Stimulated activated naive CD8-positive, alpha-beta T cell treated with anti-CD3 and anti-CD28 coated beads, Interleukin-15, Interleukin-2, amounts not matched to agents 100 U/mL and 50 U/mL, for 24 hours (primary cell): ENCODE measurements at regions not wholly inside any gene's neighbourhood (a gene's known extent, or its start where the extent isn't known, plus 50 kb on each side); places are given as distances from the start of the nearest gene placed in this dataset.

Experiments used
- ATAC-seq: fragments of 150-1000 bp; cut with Tn5 transposase; one replicate; pipeline ENCODE4 v1.10.0; 2021
- DNase-seq: peaks from one replicate; pipeline ENCODE4 v3.0.0; 2021

DNA sequence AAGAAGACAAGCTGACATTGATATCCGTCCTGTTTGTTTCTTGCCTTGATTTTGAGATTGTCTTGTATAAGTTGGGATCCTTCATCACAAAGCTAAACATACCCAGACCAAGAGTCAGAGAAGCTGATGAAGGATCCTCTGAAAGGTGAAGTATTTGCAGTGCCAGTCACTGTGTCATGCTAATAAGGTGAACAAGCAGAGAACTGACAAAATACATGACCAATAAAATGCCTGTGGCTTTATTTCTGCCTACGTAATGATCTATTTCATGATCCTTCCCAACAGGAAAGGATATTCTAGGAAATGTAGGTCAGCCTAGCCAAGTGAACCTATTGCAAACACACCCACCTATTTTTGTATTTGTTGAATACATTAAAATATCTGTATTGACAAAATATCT is 351.3 kb upstream of the CDH9 start:
- ATAC-seq (no peak), DNase-seq (no peak)

DNA sequence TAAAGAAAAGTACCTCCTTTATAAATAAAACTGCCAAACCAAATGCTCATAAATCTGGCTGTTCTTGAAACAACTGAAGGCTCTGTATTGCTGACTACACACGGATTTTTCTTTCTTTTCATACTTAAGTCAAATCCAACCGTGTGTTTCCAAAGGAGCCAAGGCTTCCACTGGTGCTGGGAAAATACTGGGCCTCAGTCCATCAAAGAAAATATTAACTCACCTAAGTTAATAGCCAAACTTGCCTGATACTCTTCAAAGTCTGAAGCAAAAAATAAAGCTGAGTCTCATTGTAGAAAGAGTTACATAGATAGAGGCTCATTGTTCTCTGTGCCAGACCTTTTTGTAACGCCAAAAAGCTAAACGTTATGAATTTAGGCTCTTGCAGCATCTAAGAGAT is 350.4 kb upstream of the CDH9 start:
- no peak for DNase-seq
- ATAC-seq: no peak

DNA sequence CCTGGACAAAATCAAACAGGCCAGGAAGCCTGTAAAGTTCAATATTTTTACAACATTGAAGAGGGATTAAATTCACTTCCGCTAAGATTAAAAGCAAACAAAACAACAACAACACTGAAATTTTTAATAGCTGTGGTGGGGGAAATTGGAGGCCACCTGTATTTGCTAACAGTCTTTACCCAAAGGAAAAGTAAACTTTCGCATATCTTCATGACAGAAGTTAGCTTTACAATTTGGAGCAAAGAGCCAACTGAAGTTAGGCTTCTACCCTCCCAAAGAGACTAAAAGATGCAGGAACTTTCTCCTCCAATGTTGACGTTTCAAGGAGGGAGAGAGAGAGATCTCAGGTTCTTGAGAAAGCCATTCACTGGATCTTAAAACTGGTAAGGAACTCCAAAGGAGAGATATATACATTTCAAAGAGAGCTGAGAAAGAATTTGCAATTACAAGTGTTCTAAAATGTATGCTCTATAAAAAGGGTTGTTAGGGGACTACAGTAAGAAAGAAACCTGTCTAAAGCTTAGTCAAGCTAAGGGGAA is 349.2 kb upstream of the CDH9 start:
- ATAC-seq (no peak), DNase-seq (no peak)

DNA sequence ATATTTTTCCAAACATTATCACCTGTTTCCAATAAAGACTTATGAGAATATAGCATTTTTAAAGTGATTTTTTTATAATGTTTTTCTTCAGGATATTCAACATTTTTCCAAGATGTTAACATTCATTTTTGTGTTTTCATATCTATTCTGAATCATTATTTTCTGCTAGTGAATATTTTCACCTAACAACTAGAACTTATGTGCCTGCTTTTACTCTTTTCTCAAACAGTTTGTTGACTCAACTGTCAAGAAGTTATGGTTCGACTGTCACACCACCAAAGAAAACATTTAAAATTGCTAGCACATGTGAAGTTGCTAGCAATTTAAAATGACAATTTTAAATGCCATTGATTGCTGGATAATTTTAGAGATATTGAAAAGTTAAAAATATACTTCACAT is 343.3 kb upstream of the CDH9 start:
- DNase-seq: no peak
- no peak for ATAC-seq

DNA sequence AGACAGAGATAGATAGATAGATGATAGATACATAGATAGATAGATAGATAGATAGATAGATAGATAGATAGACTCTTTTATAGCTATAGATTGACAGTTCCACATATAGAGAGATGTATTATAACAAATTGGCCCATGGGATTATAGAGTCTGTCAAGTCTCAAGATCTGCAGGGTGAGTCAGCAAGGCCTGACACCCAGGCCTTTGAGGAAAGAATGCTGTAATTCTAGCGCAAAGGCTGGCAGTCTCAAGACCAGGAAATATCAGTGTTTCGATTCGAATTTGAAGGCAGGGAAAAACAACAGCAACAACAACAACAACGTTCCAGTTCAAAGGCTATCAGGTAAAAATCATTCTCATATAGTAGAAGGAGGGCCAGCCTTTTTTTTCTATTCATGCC is 339.2 kb upstream of the CDH9 start:
- no peak for ATAC-seq
- DNase-seq: no peak

DNA sequence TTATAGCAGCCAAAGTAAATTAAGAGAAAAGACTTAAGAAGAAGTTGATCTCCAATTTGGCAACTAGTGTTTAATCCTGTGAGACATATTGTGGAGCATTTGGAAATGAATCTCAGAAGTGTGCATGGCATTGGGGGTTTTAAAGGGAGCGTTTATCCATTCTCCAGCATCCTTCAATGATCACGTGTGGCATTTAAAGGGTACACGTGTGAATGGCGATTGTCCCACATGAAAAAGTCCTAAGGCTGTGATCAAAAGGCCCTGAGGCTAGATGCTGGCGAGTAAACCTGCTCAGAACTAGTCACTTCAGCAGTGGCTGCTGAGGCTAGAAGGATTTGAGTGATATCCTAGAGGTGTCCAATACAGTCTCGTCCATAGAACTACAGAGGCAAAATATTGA is 315.6 kb upstream of the CDH9 start:
- DNase-seq: no peak
- no peak for ATAC-seq

DNA sequence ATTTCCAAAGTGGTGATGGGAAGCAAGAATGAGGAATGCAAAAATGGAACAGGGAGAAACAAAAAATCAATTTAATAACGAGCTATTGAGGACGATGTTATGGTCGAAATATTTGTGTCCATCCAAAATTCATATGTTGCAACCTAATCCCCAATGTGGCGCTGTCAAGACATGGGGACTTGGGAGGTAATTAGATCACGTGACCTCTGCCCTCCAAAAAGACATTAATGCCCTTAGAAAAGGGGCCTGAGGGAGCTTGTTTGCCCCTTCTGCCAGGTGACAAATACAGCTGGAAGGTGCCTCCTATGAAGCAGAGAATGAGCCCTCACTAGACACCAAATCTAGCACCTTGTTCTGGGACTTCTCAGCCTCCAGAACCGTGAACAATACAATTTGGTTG is 315.2 kb upstream of the CDH9 start:
- DNase-seq: no peak

DNA sequence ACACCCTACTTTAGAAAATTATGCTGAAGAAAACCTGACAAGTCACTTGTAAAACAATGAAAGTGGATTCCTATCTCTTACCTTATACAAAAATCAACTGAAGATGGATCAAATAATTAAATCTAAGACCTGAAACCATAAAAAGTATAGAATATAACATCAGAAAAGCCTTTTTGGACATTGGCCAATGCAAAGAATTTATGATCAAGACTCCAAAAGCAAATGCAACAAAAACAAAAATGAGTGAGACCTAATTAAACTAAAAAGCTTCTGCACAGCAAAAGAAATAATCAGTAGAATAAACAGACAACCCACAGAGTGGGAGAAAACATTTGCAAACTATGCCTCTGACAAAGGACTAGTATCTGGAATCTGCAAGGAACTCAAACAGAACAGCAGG is 303.0 kb upstream of the CDH9 start:
- ATAC-seq (no peak), DNase-seq (no peak)

More for the DNA sequence above, 315.2 kb upstream of the CDH9 start:
- no peak for ATAC-seq

DNA sequence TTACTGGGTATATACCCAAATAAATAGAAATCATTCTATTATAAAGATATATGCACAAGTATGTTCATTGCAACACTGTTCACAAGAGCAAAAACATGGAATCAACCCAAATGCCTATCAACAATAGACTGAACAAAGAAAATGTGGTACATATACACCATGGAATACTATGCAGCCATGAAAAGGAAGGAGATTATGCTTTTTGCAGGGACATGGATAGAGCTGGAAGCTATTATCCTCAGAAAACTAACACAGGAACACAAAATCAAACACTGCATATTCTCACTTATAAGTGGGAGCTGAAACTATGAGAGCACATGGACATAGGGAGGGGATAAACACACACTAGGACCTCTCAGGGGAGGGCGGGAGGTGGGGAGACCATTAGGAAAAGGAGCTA is 298.4 kb upstream of the CDH9 start:
- DNase-seq (no peak), ATAC-seq (no peak)

DNA sequence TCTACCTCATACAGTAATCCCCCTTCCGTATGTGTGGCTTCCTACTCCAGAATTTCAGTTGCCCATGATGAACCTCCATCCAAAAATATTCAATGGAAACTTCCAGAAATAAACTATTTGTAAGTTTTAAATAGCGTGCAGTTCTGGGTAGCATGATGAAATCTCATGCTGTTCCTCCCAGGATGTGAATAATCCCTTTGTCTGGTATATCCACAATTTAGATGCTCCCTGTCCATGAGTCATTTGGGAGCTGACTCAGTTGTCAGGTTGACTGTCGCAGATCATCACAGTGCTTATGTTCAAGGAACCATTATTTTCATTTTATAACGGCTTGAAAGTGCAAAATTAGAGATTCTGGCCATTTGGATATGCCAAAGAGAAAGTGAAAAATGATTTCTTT is 290.1 kb upstream of the CDH9 start:
- ATAC-seq: no peak
- no peak for DNase-seq

DNA sequence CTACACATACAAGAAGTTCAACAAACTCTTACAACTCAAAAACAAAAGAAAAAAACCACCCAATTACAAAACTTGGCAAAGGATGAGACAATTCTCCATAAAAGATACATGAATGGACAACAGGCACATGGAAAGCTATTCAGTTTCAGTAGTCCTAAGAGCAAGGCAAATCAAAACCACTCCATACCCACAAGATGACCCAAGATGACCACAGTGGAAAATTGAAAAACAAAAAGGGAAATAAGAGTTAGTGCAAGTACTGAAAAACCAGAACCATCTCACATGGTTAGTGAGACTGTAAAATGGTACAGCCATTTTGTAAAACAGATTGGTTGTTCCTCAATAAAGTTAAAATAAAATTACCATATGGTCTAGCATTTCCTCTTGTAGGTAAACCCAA is 287.1 kb upstream of the CDH9 start:
- ATAC-seq (no peak), DNase-seq (no peak)

DNA sequence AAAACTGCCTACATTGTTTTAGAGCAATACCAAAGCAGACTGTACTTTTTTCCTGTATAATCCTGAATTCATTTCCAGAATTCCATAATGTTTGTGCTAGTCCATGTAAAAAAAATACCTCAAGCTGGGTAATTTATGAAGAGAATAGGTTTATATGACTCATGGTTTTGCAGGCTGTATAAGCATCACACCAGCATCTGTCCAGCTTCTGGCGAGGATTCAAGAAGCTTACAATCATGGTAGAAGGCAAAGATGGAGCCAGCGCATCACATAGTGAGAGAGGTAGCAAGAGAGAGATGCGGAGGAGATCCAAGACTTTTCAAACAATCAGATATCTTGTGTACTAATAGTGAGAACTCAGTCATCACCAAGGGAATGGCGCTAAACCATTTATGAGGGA is 280.3 kb upstream of the CDH9 start:
- ATAC-seq (no peak), DNase-seq (no peak)

DNA sequence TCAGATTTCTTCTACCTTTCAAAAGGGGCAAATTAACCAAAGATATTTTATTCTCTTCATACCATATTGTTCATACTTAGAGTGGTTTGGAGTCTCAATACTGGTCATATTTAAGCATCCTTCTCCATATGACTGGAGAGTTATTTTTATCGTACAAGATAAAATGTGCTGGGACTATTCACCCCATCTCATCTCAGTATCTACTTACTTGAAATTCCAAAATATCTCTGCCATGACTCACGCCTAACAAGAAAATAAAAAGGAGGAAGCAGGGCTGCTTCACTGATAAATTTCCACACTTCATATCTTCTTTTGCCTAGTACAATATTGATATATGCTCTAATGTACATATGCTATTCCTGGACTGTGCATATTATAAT is 277.9 kb upstream of the CDH9 start:
- no peak for ATAC-seq
- DNase-seq: no peak

DNA sequence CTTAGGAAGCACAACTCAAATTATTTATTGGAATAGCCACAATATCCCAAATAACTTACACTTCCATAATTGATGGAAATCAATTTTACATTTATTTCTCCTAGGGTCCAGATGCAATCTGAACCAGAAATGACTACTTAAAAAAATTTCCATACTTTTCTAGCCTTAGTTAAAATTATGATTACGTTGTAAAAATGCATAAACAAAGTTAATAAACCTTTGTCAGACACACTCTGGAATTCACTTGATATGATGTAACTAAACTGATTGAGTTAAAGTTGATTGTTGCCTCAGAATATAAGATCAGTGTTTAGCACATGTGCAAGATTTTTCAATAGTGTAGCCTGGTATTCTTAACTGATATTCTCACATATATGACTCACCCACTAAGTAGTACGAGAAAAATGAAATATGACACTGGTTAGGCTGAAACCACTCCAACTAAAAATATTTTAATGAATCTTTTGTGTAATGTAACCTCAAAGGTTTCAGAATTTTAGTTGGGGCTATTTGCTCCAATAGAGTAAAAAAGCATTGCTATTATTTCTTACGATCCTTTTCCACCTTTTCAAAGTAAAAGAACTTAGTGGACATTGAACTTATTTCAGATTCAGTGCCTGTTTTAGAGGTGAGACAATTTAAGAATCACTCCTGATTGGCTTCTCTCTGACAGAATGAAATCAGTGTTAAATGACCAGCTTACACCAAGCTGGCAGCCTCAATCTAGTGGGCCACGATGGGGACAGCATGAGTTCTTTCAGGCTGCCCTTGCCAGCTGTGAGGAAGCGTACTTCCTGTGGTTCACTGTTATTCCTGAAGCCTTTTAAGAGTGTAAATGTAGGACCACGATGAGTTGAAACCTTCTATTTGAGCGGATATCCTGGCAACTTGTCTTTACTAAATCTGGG is 277.2 kb upstream of the CDH9 start:
- DNase-seq (no peak), ATAC-seq (no peak)

DNA sequence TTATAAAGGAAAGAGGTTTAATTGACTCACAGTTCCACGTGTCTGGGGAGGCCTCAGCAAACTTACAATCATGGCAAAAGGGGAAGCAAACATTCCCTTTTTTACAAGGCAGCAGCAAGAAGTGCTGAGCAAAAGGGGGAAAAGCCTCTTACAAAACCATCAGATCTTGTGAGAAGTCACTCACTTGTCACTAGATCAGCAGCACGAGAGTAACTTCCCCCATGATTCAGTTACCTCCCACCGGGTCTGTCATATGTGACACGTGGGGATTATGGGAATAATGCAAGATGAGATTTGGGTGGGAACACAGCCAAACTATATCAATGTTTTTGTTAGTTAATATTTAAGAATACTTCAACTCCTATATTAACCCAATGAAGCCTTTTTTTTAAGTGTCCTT is 275.2 kb upstream of the CDH9 start:
- DNase-seq (no peak), ATAC-seq (no peak)

DNA sequence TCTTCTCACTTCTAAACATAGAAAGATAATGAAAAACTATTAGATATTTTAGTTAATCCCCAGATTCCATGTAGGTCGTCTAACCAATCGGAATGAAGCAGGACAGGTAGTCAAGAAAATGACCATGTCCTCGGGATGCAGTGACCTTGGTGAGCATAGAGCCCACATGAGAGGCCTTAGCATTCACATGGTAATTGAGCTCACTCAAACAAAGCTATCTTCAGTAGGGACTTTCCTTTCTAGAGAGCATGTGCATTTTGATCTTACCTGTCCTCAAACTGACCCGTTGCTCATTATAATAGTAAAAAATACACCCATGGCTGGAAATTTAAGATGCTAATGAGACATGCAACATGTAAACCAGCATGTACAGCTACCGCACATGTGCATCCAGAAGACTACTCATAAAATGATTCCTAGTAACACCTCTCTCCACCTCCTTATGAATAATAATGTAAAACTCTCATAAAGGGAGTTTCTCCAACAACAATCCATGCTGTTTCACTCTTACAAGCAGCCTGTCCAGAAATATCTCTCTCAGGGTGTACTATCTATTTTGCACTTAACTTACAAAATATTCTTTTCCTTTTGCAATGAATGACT is 274.0 kb upstream of the CDH9 start:
- no peak for DNase-seq
- ATAC-seq: no peak

DNA sequence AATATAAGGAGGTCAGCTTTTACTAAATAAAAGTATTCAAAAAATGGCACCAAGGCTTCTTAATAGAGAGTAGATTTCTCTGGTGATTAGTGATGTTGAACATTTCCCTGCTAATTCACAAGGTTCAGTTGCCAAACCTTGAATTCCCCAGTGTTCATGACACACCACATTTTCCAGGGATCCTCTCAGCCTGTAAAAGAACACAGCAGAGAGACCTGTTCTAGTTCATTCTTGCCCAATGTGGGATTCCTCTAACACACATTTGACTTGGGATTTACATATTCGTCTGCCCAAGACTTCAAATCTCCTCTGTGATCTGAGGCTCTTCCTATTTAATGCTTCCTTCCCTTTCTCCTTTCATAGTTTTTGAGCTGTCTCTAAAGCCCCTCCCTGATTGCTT is 273.2 kb upstream of the CDH9 start:
- no peak for ATAC-seq

DNA sequence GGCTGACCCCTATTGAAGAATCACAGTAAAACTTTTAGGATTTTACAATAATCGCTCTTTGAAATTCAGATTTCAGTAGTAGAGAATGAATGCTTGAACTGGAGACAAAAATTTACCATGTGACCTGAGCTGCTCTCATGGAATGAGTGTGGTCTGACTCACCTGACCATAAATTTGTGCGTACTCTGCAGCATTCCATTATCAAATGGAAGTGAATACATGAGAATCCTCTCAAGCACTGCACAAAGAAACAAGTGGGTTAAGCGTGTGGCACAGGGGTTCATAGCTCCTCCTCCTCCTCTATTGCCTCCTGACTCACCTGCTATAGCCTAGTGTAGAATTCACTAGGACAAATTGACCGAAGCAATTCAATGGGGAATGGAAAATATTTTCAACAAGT is 269.8 kb upstream of the CDH9 start:
- ATAC-seq: no peak
- DNase-seq: no peak

More for the DNA sequence above, 273.2 kb upstream of the CDH9 start:
- DNase-seq: no peak

DNA sequence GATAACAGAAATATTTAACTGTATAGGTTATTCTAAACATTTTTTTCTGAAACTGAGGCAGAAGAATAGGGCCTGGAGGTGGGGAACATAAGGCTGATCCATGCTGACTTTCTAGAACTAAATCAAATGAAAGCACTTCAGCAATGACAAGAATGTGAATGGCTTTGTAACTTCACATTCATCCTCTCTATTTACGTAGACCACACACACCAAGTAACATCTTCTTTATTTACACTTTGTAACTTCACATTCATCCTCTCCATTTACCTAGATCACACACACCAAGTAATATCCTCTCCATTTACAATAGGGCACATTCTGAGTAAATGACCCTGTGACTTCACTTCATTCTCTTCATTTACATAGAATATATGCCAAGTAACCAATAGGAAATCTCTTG is 251.8 kb upstream of the CDH9 start:
- no peak for ATAC-seq
- DNase-seq: no peak

DNA sequence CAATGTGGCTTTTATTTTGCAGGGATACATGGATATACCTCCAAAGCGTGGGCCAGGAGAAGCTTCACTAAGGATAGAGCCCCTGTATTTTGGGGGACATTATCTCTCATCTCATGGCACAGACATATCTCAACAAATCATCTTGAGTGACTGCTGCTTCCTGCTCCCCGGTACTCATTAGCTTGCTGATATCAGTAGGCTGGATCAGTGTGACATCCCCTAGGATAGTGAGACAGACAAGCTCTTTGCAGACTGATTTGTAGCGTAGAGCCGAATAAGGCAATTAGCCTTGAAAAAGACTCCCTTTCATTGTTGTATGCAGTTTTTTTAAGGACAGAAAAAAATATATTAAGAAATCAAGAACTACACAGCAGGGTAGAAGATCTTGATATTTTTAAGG is 237.7 kb upstream of the CDH9 start:
- ATAC-seq: no peak
- DNase-seq: no peak

DNA sequence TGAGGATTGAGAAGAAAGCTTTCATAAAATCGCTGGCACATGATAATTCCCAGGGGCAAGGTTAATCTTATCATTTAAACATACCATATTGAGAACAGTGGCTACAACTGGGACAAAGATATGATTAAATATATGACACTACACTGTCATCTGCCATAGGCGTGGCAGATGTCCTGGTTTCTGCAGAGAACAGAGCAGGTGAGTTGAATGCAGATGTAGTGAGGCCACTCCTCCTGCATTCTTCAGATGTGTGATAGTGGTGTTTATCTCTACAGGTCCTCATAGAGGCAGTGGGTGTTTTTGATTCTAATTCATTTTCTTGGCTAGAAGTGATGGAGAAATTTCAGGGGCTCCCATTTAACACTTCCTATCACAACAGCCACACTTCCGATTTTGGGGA is 237.0 kb upstream of the CDH9 start:
- DNase-seq (no peak), ATAC-seq (no peak)

DNA sequence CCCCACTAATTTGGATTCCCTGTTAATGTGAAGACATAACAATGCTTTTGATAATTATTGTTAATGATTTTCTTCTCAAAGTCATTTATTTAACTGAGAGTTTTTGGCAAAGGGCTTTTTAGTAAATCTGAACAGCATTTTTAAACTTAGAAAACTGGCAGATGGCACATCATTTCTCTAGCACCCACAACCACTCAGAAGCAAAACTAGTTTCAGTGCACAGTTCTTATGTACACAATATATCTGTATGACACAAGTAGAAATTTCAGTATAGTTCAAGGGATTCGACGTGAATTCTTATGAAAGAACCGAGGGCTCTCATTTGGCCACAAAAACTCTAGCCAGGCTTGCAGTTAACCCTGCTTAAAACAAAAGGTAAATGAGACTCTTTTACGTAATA is 231.4 kb upstream of the CDH9 start:
- no peak for DNase-seq
- no peak for ATAC-seq

DNA sequence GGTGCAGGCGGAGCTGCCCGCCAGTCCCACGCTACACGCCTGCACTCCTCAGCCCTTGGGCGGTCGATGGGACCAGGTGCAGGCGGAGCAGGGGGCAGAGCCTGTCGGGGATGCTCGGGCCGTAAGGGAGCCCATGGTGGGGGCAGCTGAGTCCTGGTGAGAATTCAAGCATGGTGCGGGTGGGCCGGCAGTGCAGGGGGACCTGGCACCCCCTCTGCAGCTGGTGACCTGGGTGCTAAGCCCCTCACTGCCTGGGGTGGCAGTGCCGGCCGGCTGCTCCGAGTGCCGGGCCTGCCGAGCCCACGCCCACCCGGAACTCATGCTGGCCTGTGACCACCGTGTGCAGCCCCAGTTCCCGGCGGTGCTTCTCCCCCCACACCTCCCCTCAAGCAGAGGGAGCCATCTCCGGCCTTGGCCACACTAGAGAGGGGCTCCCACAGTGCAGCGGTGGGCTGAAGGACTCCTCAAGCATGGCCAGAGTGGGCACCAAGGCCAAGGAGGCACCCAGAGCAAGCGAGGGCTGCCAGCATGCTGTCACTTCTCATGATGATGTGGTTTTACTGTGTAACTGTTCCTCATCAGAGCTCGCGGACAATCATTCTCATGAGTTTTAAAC is 228.9 kb upstream of the CDH9 start:
- DNase-seq (no peak), ATAC-seq (no peak)
